ENCODE measurements at regions not wholly inside any gene's neighbourhood (a gene's known extent, or its start where the extent isn't known, plus 50 kb on each side); places are given as distances from the start of the nearest gene placed in this dataset. TPM values are rescaled to one million over a fixed set of nuclear protein-coding genes. Genes with fewer than 3 reads are reported as not detected.
A peak's percentile ranks its signal among the peaks of the same experiment; 100 is the strongest.
"Not testable (repeated sequence)": the region's sequence is repeated elsewhere in the genome, so short reads cannot be mapped to it uniquely, and the experiment has no call there.

- no peak for DNase-seq
- ATAC-seq, result no peak
- no peak overlapping the region for H3K4me3 ChIP-seq
- no peak overlapping the region for H3K27ac ChIP-seq
- no peak for TF ChIP-seq CTCF (IDR thresholded peaks at IDR 0.05)
- H3K36me3 ChIP-seq, result no peaks in the 10 kb centered on the region
- intact Hi-C loops (cut with DNase I), result no loop called here
- H3K9me3 ChIP-seq, result no peaks in the 10 kb centered on the region
- H3K27me3 ChIP-seq, result no peaks in the 10 kb centered on the region
- no peaks in the 10 kb centered on the region for H3K4me1 ChIP-seq
These were observed 185.4 kb downstream of the PHF2 start for GRCh38 chr9:93761822-93762221.

- Histone ChIP-seq H3K27ac (no peak overlapping the region), H3K4me1 (no peaks in the 10 kb centered on the region), H3K27me3 (no peaks in the 10 kb centered on the region), H3K36me3 (no peaks in the 10 kb centered on the region), H3K4me3 (no peak overlapping the region), H3K9me3 (peaks cover 17% of the 10 kb centered on the region)
- TF ChIP-seq CTCF (IDR thresholded peaks at IDR 0.05), result no peak
- ATAC-seq, result no peak
- no peak for DNase-seq
- intact Hi-C loops (cut with DNase I), result no loop called here
These were observed 173.7 kb downstream of the PHF2 start for GRCh38 chr9:93750045-93750444.

GRCh38 chr9:93748827-93749226 is 172.4 kb downstream of the PHF2 start:
- ATAC-seq; intact Hi-C loops (cut with DNase I); H3K27ac ChIP-seq; H3K4me1 ChIP-seq; H3K27me3 ChIP-seq; H3K4me3 ChIP-seq; DNase-seq; H3K36me3 ChIP-seq: not testable (repeated sequence)
- peaks cover 17% of the 10 kb centered on the region for H3K9me3 ChIP-seq

- intact Hi-C loops (cut with DNase I), result no loop called here
- Histone ChIP-seq H3K9me3 (no peaks in the 10 kb centered on the region), H3K4me1 (no peaks in the 10 kb centered on the region), H3K27ac (no peak overlapping the region), H3K27me3 (peaks cover under 1% of the 10 kb centered on the region), H3K4me3 (no peak overlapping the region), H3K36me3 (no peaks in the 10 kb centered on the region)
- TF ChIP-seq CTCF (IDR thresholded peaks at IDR 0.05), result no peak
- no peak for DNase-seq
- no peak for ATAC-seq
These were observed 155.6 kb downstream of the PHF2 start for GRCh38 chr9:93731963-93732362.

- ATAC-seq, result peak; percentile 49
- intact Hi-C loops (cut with DNase I), result no loop called here
- Histone ChIP-seq H3K36me3 (no peaks in the 10 kb centered on the region), H3K27me3 (peaks cover 5% of the 10 kb centered on the region), H3K27ac (no peak overlapping the region), H3K4me3 (no peak overlapping the region), H3K4me1 (no peaks in the 10 kb centered on the region), H3K9me3 (no peaks in the 10 kb centered on the region)
- TF ChIP-seq CTCF (IDR thresholded peaks at IDR 0.05), result no peak
- DNase-seq, result no peak
These were observed 154.3 kb downstream of the PHF2 start for GRCh38 chr9:93730648-93731047.

GRCh38 chr9:93730217-93730616 is 153.8 kb downstream of the PHF2 start:
- no peak for TF ChIP-seq CTCF (IDR thresholded peaks at IDR 0.05)
- no peak overlapping the region for H3K27ac ChIP-seq
- ATAC-seq (no peak), DNase-seq (no peak)
- H3K9me3 ChIP-seq, result no peaks in the 10 kb centered on the region
- H3K4me1 ChIP-seq, result no peaks in the 10 kb centered on the region
- peaks cover 5% of the 10 kb centered on the region for H3K27me3 ChIP-seq
- intact Hi-C loops (cut with DNase I), result no loop called here
- H3K36me3 ChIP-seq, result no peaks in the 10 kb centered on the region
- no peak overlapping the region for H3K4me3 ChIP-seq

Small RNAs in the stretch of these regions (microRNA-seq; reads per million reads assigned to microRNA genes)
- gene MIR4291 (ENCODE audit: borderline microRNAs expressed), result not detected
